HepG2 (cell line): ENCODE measurements at regions not wholly inside any gene's neighbourhood (a gene's known extent, or its start where the extent isn't known, plus 50 kb on each side); places are given as distances from the start of the nearest gene placed in this dataset.

Experiments used
- GZF1 ChIP-seq: sonication (generic); formaldehyde crosslinking; IDR thresholded peaks from 2 replicates; pipeline ENCODE4 v1.5.1; 2020; ENCODE audit warnings: mild to moderate bottlenecking, missing genetic modification reagents
- HOXA7 ChIP-seq: sonication (generic); formaldehyde crosslinking; IDR thresholded peaks from 2 replicates; pipeline ENCODE4 v1.8.1; 2022; ENCODE audit warnings: mild to moderate bottlenecking, missing genetic modification reagents, moderate library complexity
- JUN ChIP-seq: sonication (generic); formaldehyde crosslinking; IDR thresholded peaks from 2 replicates; pipeline ENCODE4 v1.4.0; 2020; ENCODE audit warnings: mild to moderate bottlenecking, missing genetic modification reagents
- MXD3 ChIP-seq: IDR thresholded peaks from 2 replicates; pipeline ENCODE4 v1.6.1; 2016; ENCODE audit warnings: mild to moderate bottlenecking, missing biosample characterization, missing genetic modification reagents
- NAIF1 ChIP-seq: sonication (generic); formaldehyde crosslinking; IDR thresholded peaks from 2 replicates; pipeline ENCODE4 v1.5.0; 2020; ENCODE audit warnings: mild to moderate bottlenecking, missing genetic modification reagents, borderline replicate concordance
- NKX3-1 ChIP-seq: sonication (generic); formaldehyde crosslinking; IDR thresholded peaks from 2 replicates; pipeline ENCODE4 v1.5.0; 2020; ENCODE audit warnings: missing genetic modification reagents
- NPAS2 ChIP-seq: sonication (generic); formaldehyde crosslinking; IDR thresholded peaks from 2 replicates; pipeline ENCODE4 v1.8.0; 2022; ENCODE audit warnings: mild to moderate bottlenecking, missing genetic modification reagents, borderline replicate concordance
- POLR2A ChIP-seq, 2 experiments: IDR thresholded peaks; 2 replicates each; pipeline ENCODE4 v1.6.1; 2011; ENCODE audit warnings: low read depth in 2 of 2, low read length in 2 of 2, mild to moderate bottlenecking in 1 of 2, moderate library complexity in 1 of 2; ENCODE audit not compliant: insufficient read depth in 1 of 2
- POLR2AphosphoS2 ChIP-seq: IDR thresholded peaks from 2 replicates; pipeline ENCODE4 v1.6.1; 2011; ENCODE audit warnings: low read depth, low read length, improper control_type of control experiment
- SIX1 ChIP-seq: sonication (generic); formaldehyde crosslinking; IDR thresholded peaks from 2 replicates; pipeline ENCODE4 v1.4.0; 2020; ENCODE audit warnings: missing genetic modification reagents, borderline replicate concordance
- SRF ChIP-seq: IDR thresholded peaks from 2 replicates; pipeline ENCODE4 v1.6.1; 2011; ENCODE audit warnings: mild to moderate bottlenecking, low read depth, low read length, moderate library complexity
- ZFX ChIP-seq: sonication (generic); formaldehyde crosslinking; IDR thresholded peaks from 2 replicates; pipeline ENCODE4 v1.4.0; 2020; ENCODE audit warnings: mild to moderate bottlenecking, low read depth, missing genetic modification reagents, moderate library complexity
- ZKSCAN1 ChIP-seq: fragments of 150-350 bp; IDR thresholded peaks from 2 replicates; pipeline ENCODE4 v1.6.1; 2014; ENCODE audit warnings: low read length
- ZNF143 ChIP-seq: sonication (generic); formaldehyde crosslinking; IDR thresholded peaks from 2 replicates; pipeline ENCODE4 v1.4.0; 2020; ENCODE audit warnings: missing genetic modification reagents
- ZNF431 ChIP-seq: sonication (generic); formaldehyde crosslinking; IDR thresholded peaks from 2 replicates; pipeline ENCODE4 v1.9.0; 2022; ENCODE audit warnings: missing genetic modification reagents, low read depth, mild to moderate bottlenecking, borderline replicate concordance
- ZNF556 ChIP-seq: sonication (generic); formaldehyde crosslinking; IDR thresholded peaks from 2 replicates; pipeline ENCODE4 v1.4.0; 2020; ENCODE audit warnings: mild to moderate bottlenecking, missing genetic modification reagents, borderline replicate concordance
- ZNF7 ChIP-seq: IDR thresholded peaks from 2 replicates; pipeline ENCODE4 v1.6.1; 2016; ENCODE audit warnings: missing biosample characterization, missing genetic modification reagents
- ZNF709 ChIP-seq: sonication (generic); formaldehyde crosslinking; IDR thresholded peaks from 2 replicates; pipeline ENCODE4 v1.5.0; 2020; ENCODE audit warnings: mild to moderate bottlenecking, missing genetic modification reagents
- ZNF883 ChIP-seq: sonication (generic); formaldehyde crosslinking; IDR thresholded peaks from 2 replicates; pipeline ENCODE4 v1.5.1; 2020; ENCODE audit warnings: mild to moderate bottlenecking, missing genetic modification reagents; ENCODE audit errors: not compliant biosample characterization
- TF ChIP-seq, protein P1 (sequence below): sonication (generic); formaldehyde crosslinking; IDR thresholded peaks from 2 replicates; pipeline ENCODE4 v1.4.0; 2020; ENCODE audit warnings: mild to moderate bottlenecking, missing genetic modification reagents
- TF ChIP-seq, protein P2 (sequence below): sonication (generic); formaldehyde crosslinking; IDR thresholded peaks from 2 replicates; pipeline ENCODE4 v1.8.0; 2023; ENCODE audit warnings: mild to moderate bottlenecking, missing genetic modification reagents

DNA sequence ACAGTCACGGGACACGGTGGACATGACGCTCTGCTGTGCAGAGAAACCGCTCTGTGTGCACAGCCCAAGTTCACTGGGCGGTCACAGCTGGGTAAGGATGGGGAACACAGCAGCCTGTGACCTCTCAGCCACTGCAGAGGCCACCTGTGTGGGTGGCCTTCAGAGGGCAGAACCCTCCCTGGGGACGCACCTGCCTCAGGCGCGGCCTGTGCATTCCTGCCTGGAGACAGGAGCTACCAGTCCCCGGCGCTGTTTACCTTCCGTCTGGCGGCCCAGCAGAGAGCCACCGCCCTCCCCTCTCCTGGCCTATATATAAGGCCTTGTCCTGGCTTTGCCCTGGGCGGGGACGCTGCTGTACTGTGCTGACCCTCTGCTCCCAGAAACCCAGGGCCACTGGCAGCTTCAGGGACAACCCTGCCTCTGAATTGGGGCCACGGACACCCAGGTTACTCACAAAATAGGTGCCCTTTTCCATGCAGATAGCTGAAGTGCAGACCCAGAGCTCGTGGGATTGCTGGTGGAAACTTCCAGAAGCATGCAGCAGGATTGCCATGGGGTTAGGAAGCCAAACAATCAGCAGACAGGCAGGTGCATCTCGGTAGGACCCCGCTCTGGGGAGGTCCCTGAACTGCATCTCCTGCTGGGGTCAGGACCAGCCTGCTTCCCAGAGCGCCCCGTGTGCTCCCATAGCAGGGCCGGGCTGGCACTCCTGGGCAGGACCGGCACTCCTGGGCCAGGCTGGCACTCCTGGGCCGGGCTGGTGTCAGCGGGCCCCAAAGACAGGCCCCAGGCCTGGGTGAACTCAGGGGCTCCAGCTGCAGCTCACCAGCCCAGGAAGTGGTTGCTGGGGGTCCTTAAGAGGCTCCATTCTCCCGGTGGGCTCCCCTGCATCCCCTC, 83.6 kb downstream of the SIK1 start (continued):
- TF ChIP-seq ZKSCAN1 (no peak), NAIF1 (no peak), JUN (CRISPR knock-in tag) (no peak), ZNF709 (CRISPR knock-in tag) (no peak), SRF (no peak), ZNF143 (0 out of 2 replicates have a peak, but pooled peaks have one; percentile 23), POLR2AphosphoS2 (no peak), ZNF556 (CRISPR knock-in tag) (0 out of 2 replicates have a peak, but pooled peaks have one; percentile 46), NPAS2 (no peak), NKX3-1 (peak; percentile 72; the same call in 1 of the 2 replicates), ZNF883 (CRISPR knock-in tag) (peak; percentile 58), GZF1 (no peak), ZNF7 (CRISPR knock-in tag) (no peak), ZNF431 (no peak), SIX1 (CRISPR knock-in tag) (no peak), HOXA7 (CRISPR knock-in tag) (no peak), ZFX (peak; percentile 93), POLR2A (IDR thresholded peaks at IDR 0.05; ENCODE audit: insufficient read depth in 1 of 2, low read depth in 2 of 2, low read length in 2 of 2) (peak in 1 of 2 experiments; percentile 49; a peak in 1 of 4 replicates), MXD3 (CRISPR knock-in tag) (peak; percentile 34; the same call in 1 of the 2 replicates)
- TF ChIP-seq, protein P1, sequence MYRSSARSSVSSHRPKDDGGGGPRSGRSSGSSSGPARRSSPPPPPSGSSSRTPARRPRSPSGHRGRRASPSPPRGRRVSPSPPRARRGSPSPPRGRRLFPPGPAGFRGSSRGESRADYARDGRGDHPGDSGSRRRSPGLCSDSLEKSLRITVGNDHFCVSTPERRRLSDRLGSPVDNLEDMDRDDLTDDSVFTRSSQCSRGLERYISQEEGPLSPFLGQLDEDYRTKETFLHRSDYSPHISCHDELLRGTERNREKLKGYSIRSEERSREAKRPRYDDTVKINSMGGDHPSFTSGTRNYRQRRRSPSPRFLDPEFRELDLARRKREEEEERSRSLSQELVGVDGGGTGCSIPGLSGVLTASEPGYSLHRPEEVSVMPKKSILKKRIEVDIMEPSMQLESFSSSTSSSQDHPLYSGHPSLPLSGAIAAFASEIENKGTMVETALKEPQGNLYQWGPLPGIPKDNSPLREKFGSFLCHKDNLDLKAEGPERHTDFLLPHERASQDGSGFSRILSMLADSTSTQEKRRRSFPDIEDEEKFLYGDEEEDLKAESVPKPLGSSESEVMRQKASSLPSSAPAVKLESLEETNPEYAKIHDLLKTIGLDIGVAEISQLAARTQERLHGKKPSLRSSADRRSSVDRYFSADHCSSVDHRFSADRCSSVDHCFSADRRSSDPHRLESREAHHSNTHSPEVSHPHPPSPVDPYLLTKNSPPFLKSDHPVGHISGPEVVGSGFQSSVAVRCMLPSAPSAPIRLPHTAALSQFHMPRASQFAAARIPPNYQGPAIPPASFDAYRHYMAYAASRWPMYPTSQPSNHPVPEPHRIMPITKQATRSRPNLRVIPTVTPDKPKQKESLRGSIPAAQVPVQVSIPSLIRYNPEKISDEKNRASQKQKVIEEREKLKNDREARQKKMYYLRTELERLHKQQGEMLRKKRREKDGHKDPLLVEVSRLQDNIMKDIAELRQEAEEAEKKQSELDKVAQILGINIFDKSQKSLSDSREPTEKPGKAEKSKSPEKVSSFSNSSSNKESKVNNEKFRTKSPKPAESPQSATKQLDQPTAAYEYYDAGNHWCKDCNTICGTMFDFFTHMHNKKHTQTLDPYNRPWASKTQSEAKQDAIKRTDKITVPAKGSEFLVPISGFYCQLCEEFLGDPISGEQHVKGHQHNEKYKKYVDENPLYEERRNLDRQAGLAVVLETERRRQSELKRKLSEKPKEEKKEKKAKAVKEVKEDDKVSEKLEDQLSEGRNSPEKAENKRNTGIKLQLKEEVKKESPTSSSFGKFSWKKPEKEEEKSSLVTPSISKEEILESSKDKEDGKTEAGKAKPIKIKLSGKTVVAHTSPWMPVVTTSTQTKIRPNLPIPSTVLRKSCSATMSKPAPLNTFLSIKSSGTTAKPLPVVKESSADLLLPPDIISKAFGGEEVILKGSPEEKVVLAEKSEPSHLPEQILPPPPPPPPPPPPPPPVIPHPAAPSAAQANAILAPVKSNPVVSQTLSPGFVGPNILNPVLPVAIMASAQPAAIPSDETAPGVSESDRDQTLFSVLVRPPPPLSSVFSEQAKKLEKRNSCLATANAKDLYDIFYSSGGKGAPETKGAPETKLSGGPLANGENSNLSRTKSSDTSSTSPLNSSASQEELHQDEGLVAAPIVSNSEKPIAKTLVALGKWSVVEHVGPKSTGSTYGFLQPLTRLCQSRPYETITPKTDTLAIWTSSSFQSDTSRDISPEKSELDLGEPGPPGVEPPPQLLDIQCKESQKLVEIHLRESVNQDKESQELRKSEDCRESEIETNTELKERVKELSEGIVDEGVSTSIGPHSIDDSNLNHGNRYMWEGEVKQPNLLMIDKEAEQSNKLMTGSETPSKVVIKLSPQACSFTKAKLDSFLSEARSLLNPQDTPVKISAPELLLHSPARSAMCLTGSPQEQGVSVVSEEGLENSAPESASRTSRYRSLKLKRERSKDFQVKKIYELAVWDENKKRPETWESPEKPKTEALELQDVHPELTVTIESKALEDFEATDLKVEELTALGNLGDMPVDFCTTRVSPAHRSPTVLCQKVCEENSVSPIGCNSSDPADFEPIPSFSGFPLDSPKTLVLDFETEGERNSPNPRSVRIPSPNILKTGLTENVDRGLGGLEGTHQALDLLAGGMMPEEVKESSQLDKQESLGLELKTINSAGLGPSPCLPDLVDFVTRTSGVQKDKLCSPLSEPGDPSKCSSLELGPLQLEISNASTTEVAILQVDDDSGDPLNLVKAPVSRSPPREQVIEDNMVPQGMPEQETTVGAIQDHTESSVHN (CRISPR knock-in tag), result no peak
- TF ChIP-seq, protein P2, sequence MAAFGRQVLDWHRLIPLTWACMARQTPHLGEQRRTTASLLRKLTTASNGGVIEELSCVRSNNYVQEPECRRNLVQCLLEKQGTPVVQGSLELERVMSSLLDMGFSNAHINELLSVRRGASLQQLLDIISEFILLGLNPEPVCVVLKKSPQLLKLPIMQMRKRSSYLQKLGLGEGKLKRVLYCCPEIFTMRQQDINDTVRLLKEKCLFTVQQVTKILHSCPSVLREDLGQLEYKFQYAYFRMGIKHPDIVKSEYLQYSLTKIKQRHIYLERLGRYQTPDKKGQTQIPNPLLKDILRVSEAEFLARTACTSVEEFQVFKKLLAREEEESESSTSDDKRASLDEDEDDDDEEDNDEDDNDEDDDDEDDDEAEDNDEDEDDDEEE, result no peak
